Lower leg skin (tissue), 4 donors: ENCODE measurements at regions not wholly inside any gene's neighbourhood (a gene's known extent, or its start where the extent isn't known, plus 50 kb on each side); places are given as distances from the start of the nearest gene placed in this dataset.

Experiments used
- DNase-seq, 2 donors: peaks; one replicate each; pipeline ENCODE4 v3.0.0-alpha.2; 2019; ENCODE audit warnings: low spot score in 2 of 2
- H3K4me3 ChIP-seq: fragments of 200-600 bp; sonication (generic); 2 replicates; pipeline ENCODE4 v1.5.1; 2017; ENCODE audit warnings: mild to moderate bottlenecking, low read depth; ENCODE audit not compliant: poor library complexity, severe bottlenecking
- CTCF ChIP-seq, 3 donors: fragments of 450-650 bp; IDR thresholded peaks; one replicate each; pipeline ENCODE4 v1.5.1; 2016; ENCODE audit warnings: antibody characterized with exemption in 3 of 3, mild to moderate bottlenecking in 3 of 3, moderate library complexity in 2 of 3
- POLR2A ChIP-seq, 2 donors: fragments of 450-650 bp; IDR thresholded peaks; one replicate each; pipeline ENCODE4 v1.6.1; 2016 to 2017; ENCODE audit warnings: antibody characterized with exemption in 2 of 2, mild to moderate bottlenecking in 1 of 2, moderate library complexity in 1 of 2
- WGBS, 2 donors: methylation state at CpG; one replicate each; pipeline ENCODE4 v1.1.5; 2018; 5-methylcytosine and 5-hydroxymethylcytosine counted together
- intact Hi-C: fragments of 100-400 bp; cut with DNase I; formaldehyde crosslinking; loops from one replicate; pipeline ENCODE4 v1.15.0; 2023; ENCODE audit warnings: low total_unique reads

GRCh38 chr12:14256121-14256520 lies 109.4 kb upstream of the ATF7IP start:
- no peak overlapping the region for H3K4me3 ChIP-seq
- intact Hi-C loops, result no loop called here
- whole genome bisulfite sequencing, 2 donors, result 43 to 50% methylated on average over 6 of the region's 6 CpGs
- DNase-seq, result no peak
- TF ChIP-seq POLR2A (IDR thresholded peaks at IDR 0.05), result no peak
- TF ChIP-seq CTCF (IDR thresholded peaks at IDR 0.05), result no peak

- DNase-seq, result peak; percentile 78 to 96
- WGBS, 2 donors, result 37 to 38% methylated on average over 15 of the region's 15 CpGs
- H3K4me3 ChIP-seq, result no peak overlapping the region
- TF ChIP-seq CTCF (IDR thresholded peaks at IDR 0.05), result peak in 1 of 3 donors; percentile 41
- TF ChIP-seq POLR2A (IDR thresholded peaks at IDR 0.05), result no peak
- intact Hi-C loops, result no loop called here
Observed at GRCh38 chr12:14256555-14257169, 108.8 kb upstream of the ATF7IP start.

- no peak overlapping the region for H3K4me3 ChIP-seq
Observed at GRCh38 chr12:14257303-14257733, 108.2 kb upstream of the ATF7IP start.

GRCh38 chr12:14257734-14258574 lies 107.5 kb upstream of the ATF7IP start:
- peak; percentile 98 to 99 for DNase-seq
- intact Hi-C loops, result no loop called here
- WGBS, 2 donors, result 13 to 15% methylated on average over 13 of the region's 13 CpGs
- H3K4me3 ChIP-seq, result no peak overlapping the region
- TF ChIP-seq CTCF (IDR thresholded peaks at IDR 0.05), result no peak
- TF ChIP-seq POLR2A (IDR thresholded peaks at IDR 0.05), result no peak

More at GRCh38 chr12:14257303-14257733, 108.2 kb upstream of the ATF7IP start:
- no peak for DNase-seq
- WGBS, 2 donors, result 7% methylated on average over 7 of the region's 7 CpGs
- intact Hi-C loops, result no loop called here
- TF ChIP-seq CTCF (IDR thresholded peaks at IDR 0.05), result no peak
- TF ChIP-seq POLR2A (IDR thresholded peaks at IDR 0.05), result no peak

- TF ChIP-seq CTCF (IDR thresholded peaks at IDR 0.05) (no peak), POLR2A (IDR thresholded peaks at IDR 0.05) (no peak)
Observed at GRCh38 chr12:14258575-14258940, 106.9 kb upstream of the ATF7IP start.

More at GRCh38 chr12:14258575-14258940, 106.9 kb upstream of the ATF7IP start:
- no peak for DNase-seq
- 29% methylated on average over 4 of the region's 4 CpGs for WGBS, 2 donors
- H3K4me3 ChIP-seq, result no peak overlapping the region
- intact Hi-C loops, result no loop called here
